H9 (cell line): ENCODE measurements at regions not wholly inside any gene's neighbourhood (a gene's known extent, or its start where the extent isn't known, plus 50 kb on each side); places are given as distances from the start of the nearest gene placed in this dataset.

Experiments used
- DNase-seq: peaks from one replicate; pipeline ENCODE4 v3.0.0-alpha.2; 2017
- H2AFZ ChIP-seq: one replicate; pipeline ENCODE4 v1.6.1; 2013; ENCODE audit warnings: mild to moderate bottlenecking, low read length, control low read depth, moderate library complexity
- H2AK5ac ChIP-seq: 2 replicates; pipeline ENCODE4 v1.6.1; 2013; ENCODE audit warnings: low read length, control low read depth, mixed read lengths; ENCODE audit not compliant: insufficient read length
- H2BK120ac ChIP-seq: one replicate; pipeline ENCODE4 v1.6.1; 2013; ENCODE audit warnings: low read depth, mild to moderate bottlenecking, low read length, control low read depth, inconsistent platforms; ENCODE audit not compliant: poor library complexity, severe bottlenecking
- H2BK12ac ChIP-seq: 2 replicates; pipeline ENCODE4 v1.6.1; 2013; ENCODE audit warnings: low read length, control low read depth, mixed read lengths, low read depth; ENCODE audit not compliant: insufficient read length
- H2BK15ac ChIP-seq: 2 replicates; pipeline ENCODE4 v1.6.1; 2013; ENCODE audit warnings: low read depth, low read length, control low read depth
- H2BK20ac ChIP-seq: one replicate; pipeline ENCODE4 v1.6.1; 2013; ENCODE audit warnings: low read depth, mild to moderate bottlenecking, low read length, control low read depth, inconsistent platforms; ENCODE audit not compliant: poor library complexity, severe bottlenecking
- H2BK5ac ChIP-seq: 2 replicates; pipeline ENCODE4 v1.6.1; 2013; ENCODE audit warnings: low read length, control low read depth, mixed read lengths; ENCODE audit not compliant: insufficient read length
- H3K14ac ChIP-seq: 2 replicates; pipeline ENCODE4 v1.6.1; 2013; ENCODE audit warnings: low read length, control low read depth; ENCODE audit not compliant: insufficient read depth
- H3K18ac ChIP-seq: 2 replicates; pipeline ENCODE4 v1.6.1; 2013; ENCODE audit warnings: low read depth, mild to moderate bottlenecking, mixed read lengths, low read length, control low read depth; ENCODE audit not compliant: insufficient read length
- H3K23ac ChIP-seq: 2 replicates; pipeline ENCODE4 v1.6.1; 2013; ENCODE audit warnings: low read length, control low read depth, mixed read lengths, low read depth; ENCODE audit not compliant: insufficient read length
- H3K23me2 ChIP-seq: 2 replicates; pipeline ENCODE4 v1.6.1; 2013; ENCODE audit warnings: low read depth, mild to moderate bottlenecking, mixed read lengths, low read length, control low read depth; ENCODE audit not compliant: insufficient read length, poor library complexity, severe bottlenecking
- H3K27ac ChIP-seq: 2 replicates; pipeline ENCODE4 v1.5.1; 2013; ENCODE audit warnings: low read length, control low read depth, mixed read lengths, low read depth; ENCODE audit not compliant: insufficient read length
- H3K27me3 ChIP-seq: 2 replicates; pipeline ENCODE4 v1.6.1; 2013; ENCODE audit warnings: low read length, control low read depth, inconsistent platforms; ENCODE audit not compliant: insufficient read depth
- H3K4ac ChIP-seq: 2 replicates; pipeline ENCODE4 v1.6.1; 2013; ENCODE audit warnings: low read depth, mild to moderate bottlenecking, control low read depth, inconsistent platforms, low read length, moderate library complexity
- H3K4me1 ChIP-seq: 2 replicates; pipeline ENCODE4 v1.6.1; 2013; ENCODE audit warnings: low read length, control low read depth, inconsistent platforms; ENCODE audit not compliant: insufficient read depth
- H3K4me2 ChIP-seq: 2 replicates; pipeline ENCODE4 v1.6.1; 2013; ENCODE audit warnings: low read length, control low read depth, mixed read lengths; ENCODE audit not compliant: insufficient read length, insufficient read depth
- H3K56ac ChIP-seq: 2 replicates; pipeline ENCODE4 v1.6.1; 2013; ENCODE audit warnings: low read depth, mild to moderate bottlenecking, mixed read lengths, low read length, control low read depth; ENCODE audit not compliant: insufficient read length
- H3K79me1 ChIP-seq: 2 replicates; pipeline ENCODE4 v1.6.1; 2013; ENCODE audit warnings: low read depth, mild to moderate bottlenecking, moderate library complexity, low read length, control low read depth, inconsistent platforms; ENCODE audit not compliant: insufficient read depth, poor library complexity, severe bottlenecking
- H3K79me2 ChIP-seq: 2 replicates; pipeline ENCODE4 v1.6.1; 2013; ENCODE audit warnings: low read length, control low read depth, inconsistent platforms; ENCODE audit not compliant: insufficient read depth
- H3K9ac ChIP-seq: 2 replicates; pipeline ENCODE4 v1.6.1; 2013; ENCODE audit warnings: low read length, control low read depth, mixed read lengths; ENCODE audit not compliant: insufficient read length; ENCODE audit errors: extremely low read depth
- H3K9me3 ChIP-seq: one replicate; pipeline ENCODE4 v1.6.1; 2013; ENCODE audit warnings: low read depth, low read length, inconsistent platforms; ENCODE audit not compliant: control insufficient read depth
- H3T11ph ChIP-seq: one replicate; pipeline ENCODE4 v1.6.1; 2013; ENCODE audit warnings: mild to moderate bottlenecking, low read length, control low read depth, inconsistent platforms
- H4K20me1 ChIP-seq: one replicate; pipeline ENCODE4 v1.6.1; 2013; ENCODE audit not compliant: control insufficient read depth, insufficient read length, insufficient read depth
- H4K5ac ChIP-seq: 2 replicates; pipeline ENCODE4 v1.6.1; 2013; ENCODE audit warnings: low read depth, mild to moderate bottlenecking, mixed read lengths, low read length, control low read depth; ENCODE audit not compliant: insufficient read length
- H4K8ac ChIP-seq: replicated peaks from 2 replicates; pipeline ENCODE4 v1.6.1; 2013; ENCODE audit warnings: low read length, control low read depth, mixed read lengths, low read depth; ENCODE audit not compliant: insufficient read length
- H4K91ac ChIP-seq: 2 replicates; pipeline ENCODE4 v1.6.1; 2013; ENCODE audit warnings: low read depth, mild to moderate bottlenecking, moderate library complexity, mixed read lengths, low read length, control low read depth; ENCODE audit not compliant: insufficient read length
- H3K27ac Mint-ChIP-seq, 3 experiments: 2 replicates in 2 of 3; 3 replicates in 1 of 3; pipeline ENCODE4 v1.8.0; 2020 to 2021; ENCODE audit warnings: mixed read lengths in 3 of 3, mild to moderate bottlenecking in 1 of 3, moderate library complexity in 1 of 3
- H3K27me3 Mint-ChIP-seq: 2 replicates; pipeline ENCODE4 v1.8.0; 2021; ENCODE audit warnings: low read depth, mild to moderate bottlenecking, moderate library complexity, mixed read lengths
- H3K36me3 Mint-ChIP-seq, 3 experiments: 2 replicates in 2 of 3; 3 replicates in 1 of 3; pipeline ENCODE4 v1.8.0; 2020 to 2021; ENCODE audit warnings: low read depth in 3 of 3, mixed read lengths in 3 of 3; ENCODE audit not compliant: insufficient read depth in 1 of 3
- H3K4me1 Mint-ChIP-seq, 2 experiments: 2 replicates each; pipeline ENCODE4 v1.8.0; 2020; ENCODE audit warnings: mixed read lengths in 2 of 2
- H3K4me3 Mint-ChIP-seq, 2 experiments: 2 replicates in 1 of 2; 3 replicates in 1 of 2; pipeline ENCODE4 v1.8.0; 2020 to 2021; ENCODE audit warnings: mild to moderate bottlenecking in 2 of 2, mixed read lengths in 2 of 2, moderate library complexity in 1 of 2
- H3K9me3 Mint-ChIP-seq, 2 experiments: 2 replicates in 1 of 2; 3 replicates in 1 of 2; pipeline ENCODE4 v1.8.0; 2020; ENCODE audit warnings: mild to moderate bottlenecking in 2 of 2, mixed read lengths in 2 of 2, moderate library complexity in 1 of 2
- WGBS: extraction: QIAGEN DNeasy Blood & Tissue Kit; methylation state at CpG from one replicate; pipeline ENCODE4 v1.1.7; 2013; ENCODE audit warnings: missing lambda C conversion rate, low lambda C conversion rate, mixed read lengths; ENCODE audit not compliant: insufficient read length; ENCODE audit errors: extremely low coverage; 5-methylcytosine and 5-hydroxymethylcytosine counted together
- TF ChIP-seq, protein P1 (sequence below): fragments of 200-600 bp; sonication (generic); conservative IDR thresholded peaks from 3 replicates; pipeline ENCODE4 v1.8.0; 2021; ENCODE audit warnings: antibody characterized with exemption, mild to moderate bottlenecking

DNA sequence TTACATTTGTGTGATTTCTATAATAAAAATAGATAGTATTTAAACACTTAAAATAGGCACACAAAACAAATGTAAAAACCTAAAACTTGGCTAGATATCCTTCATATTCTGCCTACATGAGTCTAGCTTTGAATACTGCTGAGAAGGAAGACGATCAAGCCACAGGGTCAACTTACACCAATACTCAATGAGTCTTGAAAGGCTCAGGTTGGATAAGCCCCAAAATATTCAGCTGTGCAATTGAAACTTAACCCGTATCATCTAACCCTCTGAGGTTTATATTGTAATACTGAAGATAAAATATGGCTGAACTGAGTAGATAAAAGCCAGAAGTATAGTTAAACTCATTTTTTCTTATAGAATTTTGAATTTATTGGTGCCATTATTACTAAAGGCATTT, 313.0 kb upstream of the NRXN1 start:
- Histone ChIP-seq H3K14ac (no peak overlapping the region), H3K23me2 (no peaks in the 10 kb centered on the region), H3K9me3 (no peaks in the 10 kb centered on the region), H3K27ac (no peak overlapping the region), H3K27me3 (no peaks in the 10 kb centered on the region), H3K18ac (no peak overlapping the region), H3K79me2 (no peaks in the 10 kb centered on the region), H3T11ph (no peak overlapping the region), H4K5ac (no peak overlapping the region), H3K79me1 (no peaks in the 10 kb centered on the region), H3K4ac (no peak overlapping the region), H2BK5ac (no peak overlapping the region), H3K4me2 (no peak overlapping the region), H2BK120ac (no peak overlapping the region), H3K4me1 (0 out of 2 replicates have a peak, but pooled peaks cover 3% of the 10 kb centered on the region), H4K20me1 (no peaks in the 10 kb centered on the region), H3K56ac (no peak overlapping the region), H4K91ac (no peak overlapping the region), H3K23ac (no peak overlapping the region), H3K9ac (no peak overlapping the region), H2BK12ac (no peak overlapping the region), H4K8ac (no peak overlapping the region), H2AK5ac (no peak overlapping the region), H2BK20ac (no peak overlapping the region), H2AFZ (no peak overlapping the region), H2BK15ac (no peak overlapping the region)
- DNase-seq: no peak
- TF ChIP-seq, protein P1, sequence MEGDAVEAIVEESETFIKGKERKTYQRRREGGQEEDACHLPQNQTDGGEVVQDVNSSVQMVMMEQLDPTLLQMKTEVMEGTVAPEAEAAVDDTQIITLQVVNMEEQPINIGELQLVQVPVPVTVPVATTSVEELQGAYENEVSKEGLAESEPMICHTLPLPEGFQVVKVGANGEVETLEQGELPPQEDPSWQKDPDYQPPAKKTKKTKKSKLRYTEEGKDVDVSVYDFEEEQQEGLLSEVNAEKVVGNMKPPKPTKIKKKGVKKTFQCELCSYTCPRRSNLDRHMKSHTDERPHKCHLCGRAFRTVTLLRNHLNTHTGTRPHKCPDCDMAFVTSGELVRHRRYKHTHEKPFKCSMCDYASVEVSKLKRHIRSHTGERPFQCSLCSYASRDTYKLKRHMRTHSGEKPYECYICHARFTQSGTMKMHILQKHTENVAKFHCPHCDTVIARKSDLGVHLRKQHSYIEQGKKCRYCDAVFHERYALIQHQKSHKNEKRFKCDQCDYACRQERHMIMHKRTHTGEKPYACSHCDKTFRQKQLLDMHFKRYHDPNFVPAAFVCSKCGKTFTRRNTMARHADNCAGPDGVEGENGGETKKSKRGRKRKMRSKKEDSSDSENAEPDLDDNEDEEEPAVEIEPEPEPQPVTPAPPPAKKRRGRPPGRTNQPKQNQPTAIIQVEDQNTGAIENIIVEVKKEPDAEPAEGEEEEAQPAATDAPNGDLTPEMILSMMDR: no peak
- H3K36me3 Mint-ChIP-seq: no peaks in the 10 kb centered on the region
- no peaks in the 10 kb centered on the region for H3K27me3 Mint-ChIP-seq
- peaks cover 0 to 2% of the 10 kb centered on the region in 2 experiments; a peak in 1 of 5 replicates for H3K9me3 Mint-ChIP-seq
- no peak overlapping the region for H3K27ac Mint-ChIP-seq
- no peak overlapping the region for H3K4me3 Mint-ChIP-seq
- WGBS: no CpG with 5 or more reads among the region's 2 CpGs
- peaks cover 4 to 5% of the 10 kb centered on the region in 2 experiments for H3K4me1 Mint-ChIP-seq
